Loucy (cell line): ENCODE measurements at regions not wholly inside any gene's neighbourhood (a gene's known extent, or its start where the extent isn't known, plus 50 kb on each side); places are given as distances from the start of the nearest gene placed in this dataset.

Experiments used
- EZH2phosphoT487 ChIP-seq: fragments of 200-600 bp; IDR thresholded peaks from 2 replicates; pipeline ENCODE4 v1.6.1; 2018; ENCODE audit warnings: antibody characterized with exemption, mild to moderate bottlenecking, moderate library complexity, borderline replicate concordance
- TF ChIP-seq, protein P1 (sequence below): fragments of 200-600 bp; sonication (generic); conservative IDR thresholded peaks from 2 replicates; pipeline ENCODE4 v1.5.1; 2014; ENCODE audit warnings: mild to moderate bottlenecking, antibody characterized with exemption, low read length

DNA sequence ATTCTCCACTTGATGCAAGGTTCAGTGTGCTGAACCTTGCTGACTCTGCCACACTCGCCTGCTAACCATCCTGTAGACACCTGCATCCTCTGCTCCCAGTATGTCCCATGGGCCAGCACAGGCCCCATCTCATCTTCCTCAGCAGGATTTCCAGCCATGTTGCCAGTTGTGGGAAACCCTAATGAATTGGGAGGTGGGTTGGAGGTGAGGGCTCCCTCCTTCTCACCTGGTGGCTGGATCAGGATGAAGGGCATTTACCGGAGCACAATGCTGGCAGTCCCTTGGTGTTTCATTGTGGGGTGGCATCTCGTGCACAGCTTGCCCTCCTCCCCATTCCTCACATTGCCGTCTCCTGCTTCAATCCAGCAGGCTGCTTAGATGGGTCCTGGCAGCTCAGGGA lies 204.3 kb upstream of the FOXQ1 start:
- TF ChIP-seq, protein P1, sequence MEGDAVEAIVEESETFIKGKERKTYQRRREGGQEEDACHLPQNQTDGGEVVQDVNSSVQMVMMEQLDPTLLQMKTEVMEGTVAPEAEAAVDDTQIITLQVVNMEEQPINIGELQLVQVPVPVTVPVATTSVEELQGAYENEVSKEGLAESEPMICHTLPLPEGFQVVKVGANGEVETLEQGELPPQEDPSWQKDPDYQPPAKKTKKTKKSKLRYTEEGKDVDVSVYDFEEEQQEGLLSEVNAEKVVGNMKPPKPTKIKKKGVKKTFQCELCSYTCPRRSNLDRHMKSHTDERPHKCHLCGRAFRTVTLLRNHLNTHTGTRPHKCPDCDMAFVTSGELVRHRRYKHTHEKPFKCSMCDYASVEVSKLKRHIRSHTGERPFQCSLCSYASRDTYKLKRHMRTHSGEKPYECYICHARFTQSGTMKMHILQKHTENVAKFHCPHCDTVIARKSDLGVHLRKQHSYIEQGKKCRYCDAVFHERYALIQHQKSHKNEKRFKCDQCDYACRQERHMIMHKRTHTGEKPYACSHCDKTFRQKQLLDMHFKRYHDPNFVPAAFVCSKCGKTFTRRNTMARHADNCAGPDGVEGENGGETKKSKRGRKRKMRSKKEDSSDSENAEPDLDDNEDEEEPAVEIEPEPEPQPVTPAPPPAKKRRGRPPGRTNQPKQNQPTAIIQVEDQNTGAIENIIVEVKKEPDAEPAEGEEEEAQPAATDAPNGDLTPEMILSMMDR, result no peak
- no peak for TF ChIP-seq EZH2phosphoT487
